SJSA1 (cell line): ENCODE measurements at regions not wholly inside any gene's neighbourhood (a gene's known extent, or its start where the extent isn't known, plus 50 kb on each side); places are given as distances from the start of the nearest gene placed in this dataset.

ENCODE experiments used
- DNase-seq, 2 experiments: peaks; one replicate each; pipeline ENCODE4 v3.0.0-alpha.2; 2015 to 2020; ENCODE audit warnings: low spot score in 2 of 2, low read depth in 1 of 2
- H3K27ac ChIP-seq: fragments of 250-450 bp; sonication (Bioruptor Pico); 2 replicates; pipeline ENCODE4 v1.5.1; 2020; ENCODE audit warnings: mild to moderate bottlenecking, moderate library complexity
- H3K27me3 ChIP-seq: fragments of 250-450 bp; sonication (Bioruptor Pico); replicated peaks from 2 replicates; pipeline ENCODE4 v1.5.1; 2020; ENCODE audit warnings: mild to moderate bottlenecking, moderate library complexity
- H3K36me3 ChIP-seq: fragments of 250-450 bp; sonication (Bioruptor Pico); 2 replicates; pipeline ENCODE4 v1.5.1; 2020; ENCODE audit warnings: mild to moderate bottlenecking
- H3K4me1 ChIP-seq: fragments of 250-450 bp; sonication (Bioruptor Pico); replicated peaks from 2 replicates; pipeline ENCODE4 v1.6.1; 2021; ENCODE audit warnings: mild to moderate bottlenecking
- H3K4me3 ChIP-seq: fragments of 250-450 bp; sonication (Bioruptor Pico); 2 replicates; pipeline ENCODE4 v1.5.1; 2020; ENCODE audit warnings: mild to moderate bottlenecking
- H3K9me3 ChIP-seq: fragments of 250-450 bp; sonication (Bioruptor Pico); replicated peaks from 2 replicates; pipeline ENCODE4 v1.5.1; 2020; ENCODE audit warnings: mild to moderate bottlenecking

GRCh38 chr2:239459056-239459455, 58.2 kb upstream of the HDAC4 start:
- Histone ChIP-seq H3K4me3 (no peak overlapping the region), H3K27ac (no peak overlapping the region), H3K4me1 (no peaks in the 10 kb centered on the region), H3K36me3 (no peaks in the 10 kb centered on the region), H3K27me3 (peaks cover 10% of the 10 kb centered on the region), H3K9me3 (no peaks in the 10 kb centered on the region)
- peak in 1 of 2 experiments; percentile 25 for DNase-seq

GRCh38 chr2:239457586-239458445, 57.0 kb upstream of the HDAC4 start:
- no peaks in the 10 kb centered on the region for H3K9me3 ChIP-seq
- H3K4me3 ChIP-seq, result no peak overlapping the region
- H3K27ac ChIP-seq, result no peak overlapping the region
- peaks cover 8% of the 10 kb centered on the region; the same call in 1 of the 2 replicates for H3K27me3 ChIP-seq
- DNase-seq, result peak in 1 of 2 experiments; percentile 29
- no peaks in the 10 kb centered on the region for H3K4me1 ChIP-seq
- no peaks in the 10 kb centered on the region for H3K36me3 ChIP-seq

- H3K9me3 ChIP-seq, result no peaks in the 10 kb centered on the region
These were observed 56.1 kb upstream of the HDAC4 start for GRCh38 chr2:239456940-239457339.

GRCh38 chr2:239455436-239456203, 54.8 kb upstream of the HDAC4 start:
- DNase-seq, result peak in 1 of 2 experiments; percentile 24
- Histone ChIP-seq H3K4me1 (no peaks in the 10 kb centered on the region), H3K27ac (no peak overlapping the region), H3K36me3 (no peaks in the 10 kb centered on the region), H3K27me3 (peaks cover 8% of the 10 kb centered on the region; the same call in 1 of the 2 replicates), H3K9me3 (no peaks in the 10 kb centered on the region), H3K4me3 (no peak overlapping the region)

More at GRCh38 chr2:239456940-239457339, 56.1 kb upstream of the HDAC4 start:
- Histone ChIP-seq H3K27ac (no peak overlapping the region), H3K27me3 (peaks cover 8% of the 10 kb centered on the region; the same call in 1 of the 2 replicates), H3K36me3 (no peaks in the 10 kb centered on the region), H3K4me1 (no peaks in the 10 kb centered on the region), H3K4me3 (no peak overlapping the region)
- DNase-seq, result peak in 1 of 2 experiments; percentile 21

GRCh38 chr2:239454507-239454906, 53.7 kb upstream of the HDAC4 start:
- Histone ChIP-seq H3K27me3 (peaks cover 8% of the 10 kb centered on the region; the same call in 1 of the 2 replicates), H3K9me3 (no peaks in the 10 kb centered on the region), H3K4me3 (no peak overlapping the region), H3K36me3 (no peaks in the 10 kb centered on the region), H3K4me1 (no peaks in the 10 kb centered on the region), H3K27ac (no peak overlapping the region)
- no peak for DNase-seq
